GM21390 (cell line): ENCODE measurements at regions not wholly inside any gene's neighbourhood (a gene's known extent, or its start where the extent isn't known, plus 50 kb on each side); places are given as distances from the start of the nearest gene placed in this dataset.

Experiments used
- ATAC-seq: cut with Tn5 transposase; IDR thresholded peaks from one replicate; pipeline ENCODE4 v1.9.1; 2021; ENCODE audit not compliant: unreplicated experiment

DNA sequence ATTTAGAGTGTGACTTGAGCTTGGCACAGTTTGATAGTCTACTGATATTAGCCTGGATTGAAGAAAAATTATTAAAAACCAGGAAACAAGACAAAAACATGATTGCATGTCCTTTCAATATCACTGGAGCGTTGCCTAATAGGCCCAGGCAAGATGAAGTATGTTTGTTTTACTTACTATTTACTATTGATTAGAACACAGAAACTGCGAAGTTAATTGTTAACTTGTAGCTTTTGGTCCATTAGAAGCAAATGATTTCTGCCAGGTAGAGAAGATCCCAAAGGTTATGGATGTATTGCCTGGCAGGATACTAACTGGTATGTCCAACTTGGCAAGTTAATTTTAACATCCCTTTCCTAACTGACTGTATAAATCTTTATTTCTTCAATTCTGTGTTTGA is 268.9 kb downstream of the ETNK1 start:
- no peak for ATAC-seq

DNA sequence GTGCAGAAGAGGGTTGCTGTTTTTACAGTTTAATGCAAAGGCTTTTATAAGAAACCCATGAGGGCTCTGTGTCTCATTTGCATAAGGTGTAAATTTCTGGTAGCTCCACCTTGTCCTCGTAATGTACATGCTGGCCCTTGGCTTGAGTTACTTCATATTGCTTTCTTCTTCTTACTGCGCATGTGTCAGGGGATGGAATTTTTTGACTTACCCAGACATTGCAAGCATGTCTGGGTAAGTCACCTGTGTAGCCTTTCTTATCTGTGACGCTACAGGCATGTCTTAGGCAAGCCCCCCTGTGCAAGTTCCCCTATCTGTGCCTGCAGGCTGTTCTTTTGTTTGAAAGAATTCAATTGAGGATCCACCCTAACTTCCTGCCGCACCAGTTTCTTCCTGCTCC is 274.2 kb downstream of the ETNK1 start:
- ATAC-seq: no peak

DNA sequence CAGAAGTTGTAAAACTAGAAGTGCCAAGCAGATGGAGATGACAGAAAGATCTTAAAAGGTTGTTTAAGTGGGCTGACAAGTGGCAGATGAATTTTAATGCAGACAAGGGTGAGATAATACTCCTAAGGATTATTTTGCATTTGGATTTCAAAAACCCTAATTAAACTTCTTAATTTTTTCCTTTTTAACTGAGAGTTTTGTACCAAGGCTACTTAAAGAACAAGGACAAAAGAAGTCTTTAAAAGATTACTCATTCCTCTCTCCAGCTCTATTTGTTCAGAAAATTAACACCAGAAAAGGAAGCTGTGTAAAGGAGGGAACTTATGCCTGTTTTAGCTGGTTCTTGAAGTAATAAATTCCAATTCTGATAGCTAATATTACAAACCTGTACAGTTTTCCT is 275.4 kb downstream of the ETNK1 start:
- ATAC-seq: no peak

DNA sequence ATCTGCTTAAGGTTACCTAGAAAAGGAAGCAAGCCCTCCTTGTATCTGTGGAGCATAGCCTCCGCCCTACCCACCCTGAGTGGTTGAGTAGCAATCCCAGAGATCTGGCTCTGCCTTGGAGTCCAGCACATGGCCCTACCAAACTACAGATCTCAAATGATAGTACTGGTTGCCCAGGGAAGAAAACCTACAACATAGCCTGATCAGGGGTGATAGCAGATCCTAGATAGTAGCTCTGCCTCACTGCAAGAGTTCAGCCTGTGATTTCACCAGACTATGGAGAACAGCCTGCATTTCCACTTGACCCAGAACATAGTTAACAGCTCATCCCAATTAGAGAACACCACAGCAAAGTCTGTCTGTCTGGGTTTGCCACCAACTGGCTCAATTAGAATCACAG is 279.5 kb downstream of the ETNK1 start:
- no peak for ATAC-seq

DNA sequence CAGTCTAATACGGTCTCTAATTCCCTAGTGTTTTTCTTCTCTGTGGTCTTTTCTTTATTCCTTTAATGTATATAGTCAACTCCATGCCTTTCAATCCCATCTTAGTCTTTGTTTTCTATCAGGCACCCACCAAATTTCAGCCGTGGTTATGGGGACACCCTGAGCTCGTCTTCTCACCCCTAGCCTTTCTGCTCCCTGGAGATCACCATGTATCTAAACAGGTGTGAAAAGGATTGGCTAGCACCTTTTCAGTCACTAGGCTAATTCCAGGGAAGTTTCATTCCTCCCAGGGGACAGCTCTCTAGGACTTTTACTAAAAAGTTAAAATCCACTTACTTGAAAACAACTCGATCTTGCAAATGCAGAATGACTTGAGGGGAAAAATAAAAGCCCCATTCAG is 291.3 kb downstream of the ETNK1 start:
- ATAC-seq: no peak

DNA sequence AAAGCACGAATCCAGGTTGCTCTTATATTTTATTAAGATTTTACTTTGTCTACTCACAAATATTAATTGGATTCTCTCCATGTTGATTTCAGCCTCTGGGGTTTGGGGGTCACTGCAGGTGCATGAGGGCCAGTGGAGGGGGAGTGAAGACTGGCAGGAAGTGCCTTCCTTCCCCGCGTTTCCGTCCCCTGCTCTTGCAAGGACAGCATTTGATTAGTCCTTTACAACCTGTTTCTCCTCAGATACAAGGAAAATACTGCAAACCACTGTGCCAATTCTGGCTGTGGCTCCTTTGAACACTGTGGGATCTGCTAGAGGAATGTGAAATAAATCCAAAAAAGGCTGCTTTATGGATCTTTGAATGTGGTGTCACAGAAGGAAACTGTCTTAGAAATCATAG is 291.8 kb downstream of the ETNK1 start:
- no peak for ATAC-seq

DNA sequence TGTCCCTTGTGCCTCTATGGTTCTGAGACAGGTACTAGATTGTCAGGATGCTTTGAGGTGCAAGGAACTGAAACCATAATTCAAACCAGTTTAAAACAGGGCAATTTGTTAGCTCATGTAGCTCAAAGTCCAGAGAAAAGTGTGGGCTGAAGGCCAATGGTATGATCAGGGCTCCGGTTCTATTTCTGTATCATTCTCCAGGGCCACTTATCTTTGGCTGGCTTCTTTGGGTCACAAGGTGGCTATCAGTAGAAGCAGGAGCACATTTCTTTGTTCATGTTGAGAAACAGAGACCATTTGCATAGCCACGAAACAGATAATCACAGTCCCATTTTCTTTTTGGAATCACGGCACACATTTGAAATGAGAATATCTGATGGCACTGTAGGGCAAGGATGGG is 294.9 kb downstream of the ETNK1 start:
- ATAC-seq: no peak

DNA sequence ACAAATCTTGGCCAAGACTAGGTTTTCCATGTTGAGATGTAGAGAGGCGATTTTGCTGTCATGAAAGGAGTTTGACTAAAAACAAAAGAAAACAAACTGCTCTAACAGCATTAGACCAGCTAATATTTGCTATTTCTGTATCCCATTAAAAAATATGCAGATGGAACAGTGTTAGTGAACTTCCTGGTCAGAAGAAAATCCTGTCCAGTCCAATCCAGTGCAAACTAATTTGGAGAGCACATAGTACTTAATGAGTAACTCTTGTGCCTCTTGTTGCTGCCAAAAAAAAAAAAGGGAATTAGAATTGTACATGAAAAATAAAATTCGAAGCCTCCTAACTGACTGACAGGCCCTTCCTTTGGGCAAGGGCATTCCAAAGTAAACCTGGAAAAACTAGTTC is 298.8 kb downstream of the ETNK1 start:
- ATAC-seq: no peak

DNA sequence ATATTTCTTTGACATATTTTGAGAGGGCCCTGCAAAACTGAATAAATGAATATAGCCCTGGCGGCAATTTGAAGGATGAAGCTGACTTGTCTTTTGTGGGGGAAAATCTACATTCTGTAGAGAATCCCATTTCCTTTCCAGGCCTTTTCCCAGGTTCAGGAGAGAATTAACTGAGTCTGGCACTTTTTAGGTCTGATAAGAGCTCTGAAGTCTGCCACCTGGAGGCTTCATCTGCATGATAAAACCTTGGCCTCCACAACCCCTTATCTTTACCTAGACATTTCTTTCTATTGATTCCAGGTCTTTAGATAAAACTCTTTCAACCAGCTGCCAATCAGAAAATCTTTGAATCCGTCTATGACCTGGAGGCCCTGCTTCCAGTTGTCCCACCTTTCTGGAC is 299.4 kb downstream of the ETNK1 start:
- ATAC-seq: no peak

DNA sequence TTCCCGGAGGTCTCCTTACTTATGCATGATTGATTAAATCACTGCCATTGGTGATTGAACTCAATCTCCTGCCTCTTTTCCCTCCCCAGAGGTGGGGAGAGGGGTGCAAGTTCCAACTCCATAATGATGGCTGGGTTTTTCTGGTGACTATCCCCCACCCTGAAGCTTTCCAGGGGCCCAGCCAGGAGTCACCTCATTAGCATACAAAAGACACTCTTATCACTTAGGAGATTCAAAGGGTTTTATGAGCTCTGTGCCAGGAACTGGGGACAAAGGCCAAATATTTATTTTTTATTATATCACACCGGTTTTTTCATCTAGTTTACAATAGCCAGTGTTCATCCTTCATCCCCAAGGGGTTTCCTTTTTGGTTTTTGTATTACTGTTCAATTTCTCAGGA is 300.7 kb downstream of the ETNK1 start:
- no peak for ATAC-seq

DNA sequence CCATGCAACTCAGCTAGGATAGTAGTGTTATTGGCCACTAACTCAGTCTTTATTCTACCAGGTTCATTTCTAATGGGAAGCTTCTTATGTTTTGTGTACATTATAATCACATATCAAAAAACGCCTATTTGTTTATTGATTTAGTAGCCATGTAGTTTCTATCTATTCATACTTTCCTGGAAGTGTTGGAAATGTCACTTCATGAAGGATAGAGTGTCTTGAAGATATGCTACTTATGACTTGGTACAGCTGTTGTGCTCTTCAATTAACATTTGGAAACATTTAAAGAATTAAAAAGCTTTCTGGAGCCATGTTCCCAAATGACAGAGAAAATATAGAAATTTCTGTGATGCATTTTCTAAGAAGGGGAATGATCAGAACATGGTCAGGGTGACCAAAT is 307.5 kb downstream of the ETNK1 start:
- no peak for ATAC-seq

DNA sequence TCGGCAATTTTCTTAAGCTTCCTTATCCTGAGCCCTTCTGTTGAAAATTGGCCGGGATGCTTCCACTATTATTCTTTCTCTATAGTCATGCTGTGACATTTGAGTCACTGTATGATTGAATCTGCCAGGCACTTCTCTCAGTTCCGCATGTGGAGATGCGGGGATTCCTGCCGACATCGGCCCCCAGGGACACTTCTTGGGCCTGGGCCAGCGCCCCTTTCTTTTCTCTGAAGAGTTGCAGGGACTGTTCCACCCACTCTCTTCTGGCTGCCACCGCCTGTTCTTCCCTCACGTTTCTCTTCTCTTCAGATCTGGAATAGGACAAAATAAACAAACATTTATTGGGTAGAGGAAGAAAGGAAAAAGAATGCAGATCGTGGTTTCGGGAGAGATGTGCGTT is 310.1 kb downstream of the ETNK1 start:
- no peak for ATAC-seq

DNA sequence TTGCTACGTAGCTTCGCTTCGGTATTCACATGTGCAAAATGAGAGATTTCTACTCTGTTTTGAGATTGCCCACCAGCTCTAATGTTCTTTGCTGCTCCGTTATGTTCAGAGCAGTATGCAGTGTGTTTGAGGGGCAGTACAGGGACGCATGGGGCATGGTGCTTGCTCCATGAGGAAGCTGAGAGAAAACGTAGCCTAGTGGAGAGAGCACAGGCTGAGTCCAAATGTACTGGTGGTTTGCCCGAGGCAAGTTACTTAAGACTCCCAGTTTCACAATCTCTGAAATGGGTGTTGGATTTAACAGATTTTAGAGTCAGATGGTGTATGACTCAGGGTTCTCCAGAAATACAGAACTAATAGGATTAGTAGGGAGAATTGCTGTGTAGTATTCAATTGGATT is 310.5 kb downstream of the ETNK1 start:
- ATAC-seq: no peak

DNA sequence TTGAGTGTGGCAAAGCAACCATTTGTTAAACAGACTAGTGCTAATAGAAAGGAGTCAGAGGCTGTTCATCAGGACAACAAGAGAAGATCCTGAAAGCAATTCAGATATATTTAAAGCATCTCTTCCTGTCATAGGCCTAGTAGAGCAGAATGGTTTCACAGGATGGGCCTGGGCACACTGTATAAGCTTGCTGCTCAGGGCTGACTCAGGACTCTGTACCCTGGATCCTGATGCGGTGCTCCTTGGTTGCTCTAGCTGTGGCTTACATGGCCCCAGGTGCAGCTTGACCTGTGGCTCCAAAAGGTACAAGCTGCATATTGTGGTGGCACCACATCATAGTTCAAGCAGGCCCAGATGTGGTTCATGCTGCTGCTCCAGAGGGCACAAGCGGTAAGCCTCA is 313.4 kb downstream of the ETNK1 start:
- no peak for ATAC-seq

DNA sequence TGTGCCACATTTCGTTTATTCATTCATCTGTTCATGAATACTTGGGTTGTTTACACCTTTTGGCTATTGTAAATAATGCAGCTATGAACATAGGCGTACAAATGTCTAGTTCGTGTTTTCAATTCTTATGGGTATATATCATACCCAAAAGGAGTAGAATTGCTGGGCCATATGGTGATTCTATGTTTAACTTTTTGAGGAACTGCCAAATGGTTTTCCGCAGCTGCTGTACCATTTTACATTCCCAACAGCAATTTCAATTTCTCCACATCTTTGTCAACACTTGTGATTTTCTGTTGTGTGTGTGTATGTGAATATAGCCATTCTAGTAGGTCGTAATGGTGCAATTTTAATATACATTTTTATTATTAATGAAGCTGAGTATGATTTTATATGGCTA is 326.2 kb downstream of the ETNK1 start:
- ATAC-seq: no peak

DNA sequence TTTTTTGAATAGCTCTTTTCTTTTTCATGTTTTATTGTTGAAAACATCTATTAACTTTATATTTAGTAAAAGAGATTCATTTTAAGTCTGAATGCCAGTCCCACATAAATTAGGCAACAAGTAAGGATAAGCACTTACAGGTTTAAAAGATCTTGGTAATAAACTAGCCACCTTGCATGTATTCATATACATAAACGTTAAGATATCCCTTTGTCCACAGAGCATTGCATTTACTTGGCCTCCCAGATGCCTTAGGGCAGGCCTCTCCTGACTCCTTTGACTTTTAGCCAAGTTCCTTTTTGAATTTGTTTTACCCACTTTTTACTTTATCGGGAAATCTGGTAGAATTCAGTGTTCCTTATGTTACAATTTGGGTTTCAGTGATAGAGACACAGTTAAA is 331.7 kb downstream of the ETNK1 start:
- no peak for ATAC-seq

DNA sequence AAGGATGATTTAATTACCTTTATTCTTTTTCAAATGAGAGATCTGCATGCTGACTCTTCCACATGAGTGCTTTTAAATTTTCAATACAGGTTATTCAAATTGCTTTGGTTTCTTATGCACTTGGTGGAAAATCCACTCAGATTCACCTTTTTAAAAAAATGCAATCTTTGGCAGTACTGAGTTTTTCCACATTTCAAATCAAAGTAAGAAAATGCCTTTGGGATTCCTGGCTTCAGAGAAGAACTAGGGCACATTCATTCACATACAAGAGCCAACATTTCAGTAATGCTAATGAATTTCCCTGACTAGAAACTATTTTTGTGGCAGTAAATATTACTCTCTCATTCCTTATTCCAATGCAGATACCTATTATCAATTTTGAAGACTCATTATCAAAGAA is 342.2 kb downstream of the ETNK1 start:
- no peak for ATAC-seq

DNA sequence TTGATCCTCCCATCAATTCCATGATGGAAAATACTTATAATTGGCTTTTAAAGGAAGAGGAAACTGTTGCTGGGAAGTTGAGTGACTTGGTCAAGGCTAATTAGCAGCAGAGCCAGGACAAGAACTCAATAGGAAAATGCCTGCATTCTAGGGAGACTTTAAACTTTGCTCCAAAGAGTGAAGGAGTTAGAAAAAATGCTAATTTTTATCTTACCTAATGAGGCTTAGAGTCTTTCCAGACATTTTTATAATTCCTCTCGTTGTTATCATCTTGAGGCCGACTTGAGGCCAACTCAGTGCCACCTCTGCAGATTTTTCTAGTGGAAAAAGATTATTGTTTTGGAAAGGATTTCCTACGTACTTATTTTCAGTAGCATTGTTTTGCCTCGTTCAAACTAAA is 344.6 kb downstream of the ETNK1 start:
- ATAC-seq: no peak

DNA sequence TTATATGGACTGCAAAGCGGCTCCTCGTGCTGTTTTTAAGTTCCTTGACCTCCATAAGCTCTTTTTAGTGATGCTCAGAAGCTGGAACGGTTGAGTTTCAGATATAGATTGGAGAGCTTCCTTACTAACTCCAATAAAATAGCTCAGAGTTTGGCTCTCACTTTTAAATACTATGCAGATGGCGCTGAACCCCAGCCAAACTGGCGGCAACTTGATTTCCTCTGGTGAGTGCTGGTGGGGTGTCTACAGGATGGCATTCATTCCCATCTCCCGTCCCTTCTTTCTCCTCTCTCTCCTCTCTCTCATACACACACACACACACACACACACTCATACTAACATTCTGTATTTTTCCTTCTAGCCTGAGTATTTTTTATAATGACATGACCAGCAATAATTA is 346.3 kb downstream of the ETNK1 start:
- no peak for ATAC-seq

DNA sequence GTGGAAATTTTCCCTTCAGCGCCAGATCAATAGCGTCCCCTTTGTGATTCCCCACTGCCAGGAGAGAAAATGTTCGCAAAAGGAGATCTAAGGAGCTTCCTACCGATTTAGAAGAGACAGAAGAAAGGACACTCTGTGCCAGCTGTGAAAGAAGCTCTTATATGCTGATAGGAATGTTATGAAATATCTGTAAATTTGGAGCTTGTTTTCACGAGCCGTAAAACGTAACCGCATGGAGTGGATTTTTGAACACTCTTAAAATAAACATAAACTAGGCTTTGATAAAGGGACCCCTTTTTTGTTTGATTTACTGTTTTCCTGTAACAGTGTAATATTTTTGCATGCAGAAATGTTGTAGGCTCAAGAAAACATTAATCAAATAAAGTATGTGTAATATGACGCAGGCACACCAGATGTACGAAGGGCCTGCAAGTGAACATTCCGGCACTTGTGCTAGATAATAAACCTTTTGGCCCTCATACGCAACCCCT is 346.8 kb downstream of the ETNK1 start:
- no peak for ATAC-seq

DNA sequence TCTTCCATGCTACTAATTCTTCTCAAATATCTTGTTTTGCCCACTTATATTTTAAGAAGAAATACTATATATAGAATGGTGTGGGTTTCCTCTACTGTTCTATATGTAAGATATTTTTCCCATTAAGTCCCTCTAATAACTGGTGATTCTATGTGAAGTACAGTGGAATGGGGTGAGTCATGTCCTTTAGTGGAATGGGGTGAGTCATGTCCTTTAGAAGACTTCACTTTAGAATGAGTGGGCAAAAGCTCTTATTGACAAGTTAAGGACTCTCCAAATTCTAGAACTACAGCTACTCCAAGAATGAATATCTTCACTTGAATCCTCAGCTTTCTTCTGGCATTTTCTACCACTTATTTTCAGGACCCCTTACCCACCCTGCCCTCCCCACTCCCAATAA is 349.9 kb downstream of the ETNK1 start:
- no peak for ATAC-seq

DNA sequence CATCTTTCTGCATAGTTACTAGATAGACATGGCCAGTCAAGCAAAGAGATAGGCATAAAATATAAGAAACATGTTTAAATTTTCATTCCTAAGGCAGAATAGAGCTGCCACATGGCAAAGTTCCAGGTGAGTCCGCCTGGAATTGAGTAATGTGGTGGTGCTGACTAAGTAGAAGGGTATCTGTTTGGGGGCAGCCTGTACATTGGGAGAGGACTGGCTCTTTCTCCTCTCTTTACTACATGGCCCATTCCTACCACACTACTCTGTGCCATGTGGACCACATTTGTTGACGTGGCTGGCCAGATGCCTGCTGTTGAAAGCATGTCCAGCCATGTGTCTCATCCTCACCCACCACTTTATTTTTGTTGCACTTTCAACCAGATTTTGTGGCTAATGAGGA is 354.0 kb downstream of the ETNK1 start:
- no peak for ATAC-seq

DNA sequence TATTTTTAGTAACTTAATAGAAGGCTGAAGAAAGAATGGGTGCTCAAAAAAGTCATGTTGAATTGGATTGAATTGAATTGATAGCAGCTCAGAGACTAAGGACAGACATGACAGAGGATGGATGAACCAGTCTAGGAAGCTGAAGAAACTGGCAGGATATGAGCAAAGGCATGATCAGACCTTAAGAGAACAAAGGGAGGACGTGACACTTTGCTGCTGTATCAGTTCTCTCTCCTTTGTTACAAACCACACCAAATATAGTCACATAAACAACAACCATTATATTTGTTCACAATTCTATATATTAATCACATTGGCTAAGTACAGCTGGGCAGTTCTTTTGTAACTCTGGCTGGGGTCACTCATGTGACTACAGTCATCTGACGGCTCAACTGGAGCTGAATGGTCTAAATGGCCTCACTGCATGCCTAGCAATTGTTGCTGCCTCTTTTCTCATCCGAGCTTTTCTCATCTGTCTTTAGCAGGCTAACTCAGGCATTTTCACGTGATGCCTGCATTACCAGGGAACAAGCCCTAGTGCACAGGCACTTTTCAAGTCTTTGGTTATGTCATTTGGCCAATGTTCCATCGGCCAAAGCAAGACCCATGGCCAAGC is 355.0 kb downstream of the ETNK1 start:
- ATAC-seq: no peak

DNA sequence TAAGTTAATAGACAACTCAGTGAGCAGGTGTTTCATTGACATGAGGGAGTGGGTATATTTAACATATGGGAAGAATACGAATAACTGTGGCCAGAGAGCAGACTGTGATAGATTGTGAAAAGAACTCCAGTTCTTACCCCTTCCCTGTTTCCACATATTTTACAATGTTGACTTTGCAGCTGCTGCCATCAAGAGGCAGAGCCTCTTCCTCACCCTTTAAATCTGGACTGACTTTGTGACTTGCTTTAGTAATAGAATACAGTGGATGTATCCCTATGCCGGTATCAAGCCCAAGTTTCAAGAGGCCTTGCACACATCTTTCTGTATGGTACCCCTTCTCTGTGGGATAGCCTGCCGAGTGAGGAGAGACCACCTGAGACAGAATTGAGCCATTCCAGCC is 356.7 kb downstream of the ETNK1 start:
- ATAC-seq: no peak
